Gastroesophageal sphincter (tissue), 4 donors: ENCODE measurements at regions not wholly inside any gene's neighbourhood (a gene's known extent, or its start where the extent isn't known, plus 50 kb on each side); places are given as distances from the start of the nearest gene placed in this dataset.

Experiments used
- ATAC-seq: fragments of 150-250 bp; one replicate; pipeline ENCODE4 v1.9.1; 2016; ENCODE audit warnings: mild to moderate bottlenecking, moderate library complexity
- H3K27ac ChIP-seq, 4 donors: fragments of 200-600 bp; sonication (generic) in 3 of 4; 1 replicate in 3 of 4; 2 replicates in 1 of 4; pipeline ENCODE4 v1.5.1; 2016 to 2019
- H3K27me3 ChIP-seq: fragments of 200-600 bp; sonication (generic); one replicate; pipeline ENCODE4 v1.5.1; 2019
- H3K36me3 ChIP-seq, 2 donors: fragments of 200-600 bp; sonication (generic); one replicate each; pipeline ENCODE4 v1.5.1; 2019; ENCODE audit warnings: control low read depth in 1 of 2
- H3K4me1 ChIP-seq, 3 donors: fragments of 200-600 bp; sonication (generic); 1 replicate in 2 of 3; 2 replicates in 1 of 3; pipeline ENCODE4 v1.5.1; 2016 to 2019; ENCODE audit warnings: control low read depth in 2 of 3
- H3K4me3 ChIP-seq, 2 donors: fragments of 200-600 bp; sonication (generic); one replicate each; pipeline ENCODE4 v1.5.1; 2019; ENCODE audit warnings: mild to moderate bottlenecking in 1 of 2, moderate library complexity in 1 of 2
- H3K9me3 ChIP-seq, 3 donors: fragments of 200-600 bp; sonication (generic); one replicate each; pipeline ENCODE4 v1.5.1; 2017 to 2019; ENCODE audit warnings: control low read depth in 2 of 3
- EP300 ChIP-seq: sonication (generic); formaldehyde crosslinking; IDR thresholded peaks from one replicate; pipeline ENCODE4 v1.6.1; 2017; ENCODE audit warnings: antibody characterized with exemption, mild to moderate bottlenecking
- POLR2A ChIP-seq, 2 donors: fragments of 450-650 bp; IDR thresholded peaks; one replicate each; pipeline ENCODE4 v1.6.1; 2017; ENCODE audit warnings: antibody characterized with exemption in 2 of 2, mild to moderate bottlenecking in 2 of 2, moderate library complexity in 1 of 2
- POLR2AphosphoS5 ChIP-seq: sonication (generic); formaldehyde crosslinking; IDR thresholded peaks from one replicate; pipeline ENCODE4 v1.6.1; 2017; ENCODE audit warnings: antibody characterized with exemption
- whole genome bisulfite sequencing, 2 donors: methylation state at CpG; one replicate each; pipeline ENCODE4 v1.1.5; 2018; ENCODE audit warnings: low coverage in 1 of 2; 5-methylcytosine and 5-hydroxymethylcytosine counted together
- TF ChIP-seq, protein P1 (sequence below), 4 experiments: fragments of 200-600 bp in 2 of 4; fragments of 450-650 bp in 2 of 4; sonication (generic) in 1 of 4; IDR thresholded peaks; one replicate each; pipeline ENCODE4 v1.5.1; 2017 to 2019; ENCODE audit warnings: antibody characterized with exemption in 4 of 4, mild to moderate bottlenecking in 2 of 4, moderate library complexity in 2 of 4

DNA sequence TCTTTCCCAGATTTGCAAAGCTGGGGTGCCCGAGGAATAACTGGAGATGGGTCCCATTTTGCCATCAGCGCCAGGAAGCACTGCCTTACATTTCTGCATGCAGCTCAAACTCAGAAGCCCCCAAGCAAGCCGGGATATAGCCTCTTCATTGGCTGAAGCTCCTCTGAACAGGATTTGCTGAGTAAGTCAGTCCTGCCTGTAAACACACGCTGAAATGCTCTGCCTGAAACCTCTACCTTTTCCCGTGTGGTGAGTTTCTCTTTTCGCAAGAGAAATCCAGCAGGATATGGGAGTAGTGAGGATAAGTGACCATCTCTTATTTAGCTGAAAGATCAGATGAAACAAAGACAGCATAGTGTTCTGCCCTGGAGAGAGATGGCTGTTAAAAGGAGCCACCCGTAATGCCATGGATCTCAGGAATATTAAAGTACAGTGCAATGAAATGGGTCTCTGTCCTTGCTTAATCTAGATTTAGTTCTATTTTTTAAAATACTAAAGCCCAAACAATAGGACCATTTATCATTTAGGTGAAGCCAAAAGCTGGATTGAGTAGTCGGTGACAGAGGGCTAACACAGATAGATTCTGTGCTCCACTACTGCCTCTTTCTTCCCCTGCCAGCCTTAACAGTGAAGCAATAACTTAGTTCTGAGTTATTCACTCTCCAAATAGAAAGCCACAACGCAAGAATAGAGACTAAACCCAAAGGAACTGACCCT lies 177.5 kb upstream of the PPP2R2B start:
- WGBS, 2 donors: 25 to 48% methylated on average over 4 to 8 of the region's 9 CpGs
- H3K4me3 ChIP-seq: no peak overlapping the region
- no peaks in the 10 kb centered on the region for H3K4me1 ChIP-seq
- TF ChIP-seq EP300 (no peak), POLR2A (IDR thresholded peaks at IDR 0.05) (no peak), POLR2AphosphoS5 (no peak)
- TF ChIP-seq, protein P1, sequence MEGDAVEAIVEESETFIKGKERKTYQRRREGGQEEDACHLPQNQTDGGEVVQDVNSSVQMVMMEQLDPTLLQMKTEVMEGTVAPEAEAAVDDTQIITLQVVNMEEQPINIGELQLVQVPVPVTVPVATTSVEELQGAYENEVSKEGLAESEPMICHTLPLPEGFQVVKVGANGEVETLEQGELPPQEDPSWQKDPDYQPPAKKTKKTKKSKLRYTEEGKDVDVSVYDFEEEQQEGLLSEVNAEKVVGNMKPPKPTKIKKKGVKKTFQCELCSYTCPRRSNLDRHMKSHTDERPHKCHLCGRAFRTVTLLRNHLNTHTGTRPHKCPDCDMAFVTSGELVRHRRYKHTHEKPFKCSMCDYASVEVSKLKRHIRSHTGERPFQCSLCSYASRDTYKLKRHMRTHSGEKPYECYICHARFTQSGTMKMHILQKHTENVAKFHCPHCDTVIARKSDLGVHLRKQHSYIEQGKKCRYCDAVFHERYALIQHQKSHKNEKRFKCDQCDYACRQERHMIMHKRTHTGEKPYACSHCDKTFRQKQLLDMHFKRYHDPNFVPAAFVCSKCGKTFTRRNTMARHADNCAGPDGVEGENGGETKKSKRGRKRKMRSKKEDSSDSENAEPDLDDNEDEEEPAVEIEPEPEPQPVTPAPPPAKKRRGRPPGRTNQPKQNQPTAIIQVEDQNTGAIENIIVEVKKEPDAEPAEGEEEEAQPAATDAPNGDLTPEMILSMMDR (IDR thresholded peaks at IDR 0.05): no peak
- H3K27me3 ChIP-seq: peaks cover 7% of the 10 kb centered on the region
- H3K36me3 ChIP-seq: no peaks in the 10 kb centered on the region
- H3K27ac ChIP-seq: no peak overlapping the region
- ATAC-seq: no peak
- no peaks in the 10 kb centered on the region for H3K9me3 ChIP-seq

DNA sequence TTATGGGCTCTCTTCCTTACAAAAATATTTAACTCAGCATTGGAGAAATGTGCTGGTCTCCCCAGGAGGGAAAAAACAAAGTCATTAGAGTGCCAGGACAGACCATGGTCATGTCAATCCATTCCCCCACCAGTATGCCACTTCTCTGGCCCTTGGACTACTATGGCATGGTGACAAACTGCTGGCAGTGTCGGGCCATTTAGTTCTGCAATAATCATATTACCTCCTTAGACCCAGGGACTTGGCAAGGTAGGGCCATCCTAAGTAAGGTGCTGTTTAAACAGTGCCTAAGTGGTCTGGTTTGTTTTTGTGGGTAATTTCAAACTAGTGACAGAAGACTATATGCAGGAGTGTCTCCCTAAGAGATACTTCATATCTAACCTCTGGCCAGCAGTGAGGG lies 177.8 kb upstream of the STK32A start:
- TF ChIP-seq EP300: no peak
- TF ChIP-seq POLR2AphosphoS5: no peak
- TF ChIP-seq POLR2A (IDR thresholded peaks at IDR 0.05): no peak
- TF ChIP-seq, protein P1 (IDR thresholded peaks at IDR 0.05): no peak
- no peak overlapping the region for H3K27ac ChIP-seq
- no peak for ATAC-seq

DNA sequence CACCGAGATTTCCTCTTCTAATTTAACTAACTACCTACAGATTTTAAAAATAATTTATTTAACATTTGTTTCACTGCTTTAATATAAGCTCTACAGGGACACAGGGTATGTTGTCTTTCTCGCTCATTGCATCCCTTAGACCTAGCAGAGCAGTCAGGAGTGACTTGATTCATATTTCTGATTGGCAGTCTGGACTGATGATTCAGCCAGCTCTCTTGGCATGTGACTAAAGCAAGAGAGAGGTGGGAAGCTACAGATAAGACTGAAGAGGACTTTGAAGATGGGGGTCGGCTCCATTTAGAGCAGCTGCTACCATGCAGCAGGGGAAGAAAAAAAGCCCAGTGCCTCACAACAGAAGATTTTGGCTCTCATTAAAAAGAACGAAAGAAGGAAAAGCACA lies 173.4 kb upstream of the STK32A start:
- 48 to 76% methylated on average over 3 to 4 of the region's 4 CpGs for WGBS, 2 donors
- no peak overlapping the region for H3K27ac ChIP-seq
- H3K36me3 ChIP-seq: no peaks in the 10 kb centered on the region
- no peaks in the 10 kb centered on the region for H3K27me3 ChIP-seq
- ATAC-seq: no peak
- no peak overlapping the region for H3K4me3 ChIP-seq
- no peak for TF ChIP-seq POLR2A (IDR thresholded peaks at IDR 0.05)
- TF ChIP-seq, protein P1 (IDR thresholded peaks at IDR 0.05): no peak
- TF ChIP-seq EP300: no peak
- TF ChIP-seq POLR2AphosphoS5: no peak
- H3K4me1 ChIP-seq: no peaks in the 10 kb centered on the region
- no peaks in the 10 kb centered on the region for H3K9me3 ChIP-seq

More for the DNA sequence above, 177.8 kb upstream of the STK32A start:
- Histone ChIP-seq H3K9me3 (no peaks in the 10 kb centered on the region), H3K4me1 (no peaks in the 10 kb centered on the region), H3K36me3 (no peaks in the 10 kb centered on the region), H3K4me3 (no peak overlapping the region), H3K27me3 (peaks cover 7% of the 10 kb centered on the region)
- WGBS, 2 donors: 60 to 80% methylated on average over 1 of the region's 1 CpG

DNA sequence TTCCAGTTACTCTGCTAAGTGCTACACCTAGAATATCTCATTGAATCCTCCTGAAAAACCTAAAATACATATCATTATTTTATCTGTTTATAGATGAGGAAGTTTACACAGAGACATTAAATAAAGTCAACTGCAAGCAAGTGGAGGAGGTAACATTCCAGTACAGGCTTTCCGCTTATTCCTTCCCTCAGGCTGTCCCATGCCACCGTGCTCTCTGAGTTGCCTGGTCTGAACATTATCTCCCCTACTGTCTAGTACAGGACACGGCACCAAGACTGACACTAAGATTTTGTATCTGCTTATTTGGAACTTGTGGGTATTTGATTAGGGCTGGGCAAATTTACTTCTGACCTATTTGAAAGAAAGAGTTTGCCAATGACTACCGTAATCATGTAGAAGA lies 172.4 kb upstream of the STK32A start:
- Histone ChIP-seq H3K4me3 (no peak overlapping the region), H3K27ac (no peak overlapping the region), H3K9me3 (no peaks in the 10 kb centered on the region), H3K4me1 (no peaks in the 10 kb centered on the region), H3K36me3 (no peaks in the 10 kb centered on the region), H3K27me3 (no peaks in the 10 kb centered on the region)
- no peak for TF ChIP-seq POLR2A (IDR thresholded peaks at IDR 0.05)
- TF ChIP-seq POLR2AphosphoS5: no peak
- TF ChIP-seq EP300: no peak
- TF ChIP-seq, protein P1 (IDR thresholded peaks at IDR 0.05): no peak
- ATAC-seq: no peak
- 81 to 93% methylated on average over 3 to 4 of the region's 4 CpGs for WGBS, 2 donors

DNA sequence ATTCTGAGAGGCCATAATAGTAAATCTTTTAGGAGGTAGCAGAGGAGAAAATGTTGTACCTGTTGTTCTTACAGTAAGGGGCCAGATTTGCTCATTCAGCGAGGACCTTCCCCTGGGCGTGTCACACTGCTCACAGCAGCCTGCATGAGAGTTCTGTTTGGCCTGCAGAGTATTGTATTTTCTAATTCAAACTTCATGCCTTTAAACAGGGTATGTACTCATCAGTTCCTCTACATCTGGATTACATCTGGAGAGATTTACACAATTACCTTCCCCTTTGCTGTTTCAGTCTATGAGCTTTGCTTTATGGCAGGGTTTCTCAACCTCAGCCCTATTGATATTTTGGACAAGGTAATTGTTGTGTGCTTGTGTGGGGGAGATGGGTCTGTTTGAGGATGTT lies 170.9 kb upstream of the STK32A start:
- Histone ChIP-seq H3K4me1 (no peaks in the 10 kb centered on the region), H3K27me3 (no peaks in the 10 kb centered on the region), H3K36me3 (no peaks in the 10 kb centered on the region), H3K9me3 (no peaks in the 10 kb centered on the region), H3K27ac (no peak overlapping the region), H3K4me3 (no peak overlapping the region)
- no peak for TF ChIP-seq POLR2AphosphoS5
- TF ChIP-seq, protein P1 (IDR thresholded peaks at IDR 0.05): no peak
- no peak for TF ChIP-seq EP300
- TF ChIP-seq POLR2A (IDR thresholded peaks at IDR 0.05): no peak
- WGBS, 2 donors: 59 to 61% methylated on average over 2 of the region's 2 CpGs
- no peak for ATAC-seq
